ENCODE measurements at regions not wholly inside any gene's neighbourhood (a gene's known extent, or its start where the extent isn't known, plus 50 kb on each side); places are given as distances from the start of the nearest gene placed in this dataset.

DNA sequence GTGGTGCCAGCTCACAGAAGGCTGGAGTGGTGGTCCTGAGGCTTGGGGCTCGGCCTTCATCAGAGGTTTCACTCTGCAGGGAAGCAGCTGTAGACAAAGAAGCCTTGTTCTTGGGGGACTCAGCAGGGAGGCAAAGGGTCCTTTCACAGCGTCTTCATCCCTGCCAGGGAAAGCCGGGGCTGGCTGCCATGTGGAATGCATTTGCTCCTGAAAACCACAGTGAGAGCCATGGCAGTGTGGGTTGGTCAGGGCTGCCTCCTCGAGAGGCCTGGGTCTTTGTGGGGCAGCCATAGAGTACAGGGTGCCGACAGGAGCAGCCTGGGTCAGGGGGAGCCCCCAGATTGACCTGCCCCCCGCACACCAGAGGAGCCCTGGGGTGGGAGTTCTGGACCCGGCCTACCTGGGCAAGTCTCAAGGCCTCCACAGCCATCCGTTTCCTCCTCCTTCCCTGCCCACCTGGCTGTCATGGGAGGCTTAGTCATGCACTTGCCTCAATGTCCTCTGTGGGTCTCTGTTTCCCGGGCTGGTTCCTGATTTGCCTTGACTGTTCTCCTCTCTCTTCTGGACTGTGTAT is 144.0 kb downstream of the CDC5L start:
- DNase-seq (ENCODE audit: low spot score): no peak

DNA sequence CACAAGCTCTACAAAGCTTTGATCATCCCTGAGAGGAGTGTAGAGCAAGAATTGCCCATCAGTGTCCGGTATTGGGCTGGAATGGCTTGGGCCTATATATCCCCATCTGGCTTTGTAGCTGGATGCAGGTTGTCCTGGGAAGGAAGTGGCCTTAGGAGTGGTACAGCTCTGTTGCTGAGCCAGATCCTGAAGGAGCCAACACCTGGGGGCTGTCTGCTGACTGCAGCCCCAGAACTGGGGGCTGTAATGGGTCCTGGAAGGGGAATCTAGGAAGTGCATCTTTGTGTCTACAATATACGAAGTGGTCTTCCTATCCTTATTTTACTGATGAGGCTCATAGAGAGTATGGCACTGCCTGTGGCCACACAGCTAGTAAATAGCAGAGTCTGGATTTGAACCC is 145.9 kb downstream of the CDC5L start:
- DNase-seq (ENCODE audit: low spot score): no peak

- DNase-seq (ENCODE audit: low spot score): no peak
These were observed 146.8 kb downstream of the CDC5L start for GRCh38 chr6:44534291-44534690.

DNA sequence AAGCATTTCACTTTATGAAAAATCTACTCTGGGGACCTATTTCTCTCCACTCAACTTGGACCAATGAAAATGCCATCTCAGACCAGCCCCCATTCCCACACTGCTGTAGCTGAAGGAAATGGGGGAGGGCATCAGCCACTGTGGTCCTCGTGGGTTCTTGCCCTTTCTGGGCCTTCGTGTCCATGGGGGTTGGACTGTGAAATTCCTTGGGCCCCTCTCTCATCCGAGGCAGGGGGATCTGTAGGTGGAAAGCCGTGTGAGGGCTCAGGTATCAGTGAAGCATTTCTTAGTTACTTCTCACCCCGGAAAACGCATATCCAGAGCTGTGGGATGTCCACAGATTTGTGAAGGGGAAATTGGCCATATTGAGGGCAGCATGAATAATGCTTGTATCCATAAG is 147.9 kb downstream of the CDC5L start:
- no peak for DNase-seq (ENCODE audit: low spot score)

- DNase-seq (ENCODE audit: low spot score): no peak
These were observed 148.5 kb downstream of the CDC5L start for GRCh38 chr6:44535967-44536366.

DNA sequence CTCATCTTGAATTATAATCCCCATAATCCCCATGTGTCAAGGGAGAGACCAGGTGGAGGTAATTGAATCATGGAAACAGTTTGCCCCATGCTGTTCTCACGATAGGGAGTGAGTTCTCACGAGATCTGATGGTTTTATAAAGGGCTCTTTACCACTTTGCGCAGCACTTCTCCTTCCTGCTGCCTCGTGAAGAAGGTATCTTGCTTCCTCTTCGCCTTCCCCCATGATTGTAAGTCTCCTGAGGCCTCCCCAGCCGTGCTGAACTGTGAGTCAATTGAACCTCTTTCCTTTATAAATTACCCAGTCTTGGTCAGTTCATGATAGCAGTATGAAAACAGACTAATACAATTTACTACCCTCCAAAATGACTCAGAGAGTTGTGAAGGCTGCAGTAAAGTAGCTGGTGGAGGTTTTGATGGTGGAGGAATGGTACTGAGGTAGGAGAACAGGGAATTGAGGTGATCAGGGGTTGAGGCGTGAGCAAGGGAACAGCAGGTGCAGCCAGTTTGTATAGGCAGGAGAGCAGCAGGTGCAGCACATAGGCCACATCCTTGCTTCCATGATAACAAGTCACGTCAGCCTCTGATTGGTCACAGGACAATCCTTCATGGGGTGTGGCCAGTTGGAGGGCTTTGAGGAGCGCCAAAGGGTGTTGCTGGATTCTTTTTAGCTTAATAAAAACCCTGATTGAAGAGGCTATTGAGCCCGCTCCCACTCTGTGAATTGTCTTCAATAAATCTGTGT is 150.0 kb downstream of the CDC5L start:
- DNase-seq (ENCODE audit: low spot score): no peak

- DNase-seq (ENCODE audit: low spot score): no peak
These were observed 150.8 kb downstream of the CDC5L start for GRCh38 chr6:44538131-44538806.

DNA sequence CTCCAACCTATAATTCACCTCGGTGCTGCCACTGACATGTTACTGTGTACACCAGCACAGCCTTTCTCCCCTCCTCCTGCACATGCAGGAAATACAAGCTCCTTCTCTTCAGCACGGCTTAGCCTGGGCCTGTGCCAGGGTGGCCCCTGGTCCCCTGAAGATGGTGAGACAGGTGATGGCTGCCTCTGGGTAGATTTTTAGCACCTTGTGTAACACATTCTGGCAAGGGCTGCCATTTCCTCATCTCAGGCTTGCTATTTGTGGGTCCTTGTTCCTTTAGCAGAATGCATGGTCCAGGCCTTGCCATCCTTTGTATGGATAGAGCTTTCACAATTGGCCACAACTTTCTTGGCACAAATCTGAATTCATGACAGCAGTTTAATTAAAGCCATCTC is 151.3 kb downstream of the CDC5L start:
- DNase-seq (ENCODE audit: low spot score): no peak

GRCh38 chr6:44539701-44540355 is 152.3 kb downstream of the CDC5L start:
- no peak for DNase-seq (ENCODE audit: low spot score)

GRCh38 chr6:44540881-44541280 is 153.4 kb downstream of the CDC5L start:
- DNase-seq (ENCODE audit: low spot score): no peak

GRCh38 chr6:44542401-44543116 is 155.1 kb downstream of the CDC5L start:
- DNase-seq (ENCODE audit: low spot score): no peak

DNA sequence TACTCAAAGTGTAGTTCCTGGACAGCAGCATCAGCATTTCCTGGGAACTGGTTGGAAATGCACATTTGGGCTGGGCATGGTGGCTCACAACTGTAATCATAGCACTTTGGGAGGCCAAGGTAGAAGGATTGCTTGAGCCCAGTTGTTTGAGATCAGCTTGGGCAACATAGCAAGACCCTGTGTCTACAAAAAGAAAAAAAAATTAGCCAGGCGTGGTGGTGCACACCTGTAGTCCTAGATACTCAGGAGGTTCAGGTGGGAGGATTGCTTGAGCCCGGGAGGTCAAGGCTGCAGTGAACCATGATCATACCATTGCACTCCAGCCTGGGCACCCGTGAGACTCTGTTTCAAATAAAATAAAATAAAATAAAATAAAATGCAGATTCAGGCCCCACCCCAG is 156.2 kb downstream of the CDC5L start:
- DNase-seq (ENCODE audit: low spot score): no peak

- DNase-seq (ENCODE audit: low spot score): no peak
These were observed 157.7 kb downstream of the CDC5L start for GRCh38 chr6:44545224-44545623.

DNA sequence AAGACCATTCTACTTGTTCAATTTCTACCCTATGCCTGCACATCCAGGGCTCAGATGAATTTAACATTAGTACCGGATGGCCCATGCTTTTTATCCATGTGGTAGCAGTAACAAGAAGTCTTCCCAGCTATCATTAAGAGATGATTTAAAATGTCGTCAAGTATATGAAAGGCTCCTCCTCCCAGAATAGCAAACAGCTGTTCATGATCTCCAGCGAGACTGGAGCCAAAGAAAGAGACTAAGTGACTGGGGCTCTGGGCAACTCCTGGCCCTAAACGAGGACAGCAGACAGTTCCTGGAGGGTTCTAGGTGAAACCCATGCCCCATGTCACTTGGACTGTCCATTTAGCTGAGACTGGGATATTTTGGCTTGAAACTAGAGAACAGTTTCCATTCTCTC is 160.8 kb downstream of the CDC5L start:
- DNase-seq (ENCODE audit: low spot score): no peak

DNA sequence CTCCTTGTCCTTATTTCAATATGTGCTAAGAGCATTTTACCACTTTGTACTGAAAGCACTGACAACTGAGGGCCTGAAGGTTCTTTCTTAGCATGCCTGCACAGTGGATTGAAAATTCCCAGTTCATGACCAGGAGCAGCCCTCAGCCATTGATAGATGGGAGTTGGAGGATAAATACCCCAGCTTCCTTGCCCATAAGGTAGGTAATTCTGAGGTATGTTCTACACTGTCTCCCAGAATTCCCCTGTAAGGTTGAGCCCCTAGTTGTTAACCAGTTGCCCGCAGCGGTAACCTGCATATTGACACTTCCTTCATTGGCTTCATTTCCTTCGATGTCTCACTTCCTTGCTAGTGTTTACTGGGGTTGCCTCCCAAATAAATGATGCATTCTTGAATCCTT is 162.0 kb downstream of the CDC5L start:
- DNase-seq (ENCODE audit: low spot score): no peak

DNA sequence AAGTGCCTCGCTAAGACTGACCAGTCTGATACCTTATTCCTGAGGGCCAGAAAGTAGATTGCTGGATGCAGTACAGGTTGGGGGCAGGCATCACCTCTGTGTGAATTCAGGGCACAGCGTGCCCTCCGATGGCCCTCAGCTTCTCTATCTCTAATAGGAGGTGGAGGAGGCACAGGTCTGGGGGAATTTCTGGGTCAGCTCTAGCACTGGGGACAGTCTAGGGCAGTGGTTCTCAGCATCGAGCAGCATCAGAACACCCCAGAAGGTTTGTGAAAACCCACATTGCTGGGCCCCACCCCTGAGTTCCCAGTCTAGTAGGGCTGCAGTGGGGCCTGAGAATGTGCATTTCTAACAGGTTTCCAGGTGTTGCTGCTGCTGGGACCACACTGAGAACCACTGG is 166.7 kb downstream of the CDC5L start:
- no peak for DNase-seq (ENCODE audit: low spot score)

- no peak for DNase-seq (ENCODE audit: low spot score)
These were observed 167.4 kb downstream of the CDC5L start for GRCh38 chr6:44554861-44555260.

- DNase-seq (ENCODE audit: low spot score): no peak
These were observed 168.5 kb downstream of the CDC5L start for GRCh38 chr6:44556046-44556445.

- DNase-seq (ENCODE audit: low spot score): no peak
These were observed 170.7 kb downstream of the CDC5L start for GRCh38 chr6:44558024-44558831.

DNA sequence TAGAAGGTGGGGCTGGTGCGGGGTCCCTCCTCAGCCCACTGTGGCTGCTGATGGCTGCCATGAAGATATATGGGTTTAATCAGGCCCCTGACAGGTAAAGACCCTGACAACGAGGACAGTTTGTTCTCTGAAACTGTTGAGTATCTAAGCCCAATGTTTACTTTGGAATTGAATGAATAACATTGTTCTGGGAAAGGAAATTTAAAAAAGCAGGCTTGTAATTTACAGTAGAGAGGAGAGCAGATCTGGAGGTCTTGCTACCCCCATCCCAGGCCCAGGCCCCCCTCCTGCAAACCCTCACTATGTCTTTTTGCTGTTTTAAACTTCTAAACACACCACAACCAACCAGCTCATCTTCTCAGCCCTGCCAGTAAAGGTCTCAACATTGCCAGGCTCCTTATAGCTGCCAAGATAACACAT is 171.3 kb downstream of the CDC5L start:
- no peak for DNase-seq (ENCODE audit: low spot score)

DNA sequence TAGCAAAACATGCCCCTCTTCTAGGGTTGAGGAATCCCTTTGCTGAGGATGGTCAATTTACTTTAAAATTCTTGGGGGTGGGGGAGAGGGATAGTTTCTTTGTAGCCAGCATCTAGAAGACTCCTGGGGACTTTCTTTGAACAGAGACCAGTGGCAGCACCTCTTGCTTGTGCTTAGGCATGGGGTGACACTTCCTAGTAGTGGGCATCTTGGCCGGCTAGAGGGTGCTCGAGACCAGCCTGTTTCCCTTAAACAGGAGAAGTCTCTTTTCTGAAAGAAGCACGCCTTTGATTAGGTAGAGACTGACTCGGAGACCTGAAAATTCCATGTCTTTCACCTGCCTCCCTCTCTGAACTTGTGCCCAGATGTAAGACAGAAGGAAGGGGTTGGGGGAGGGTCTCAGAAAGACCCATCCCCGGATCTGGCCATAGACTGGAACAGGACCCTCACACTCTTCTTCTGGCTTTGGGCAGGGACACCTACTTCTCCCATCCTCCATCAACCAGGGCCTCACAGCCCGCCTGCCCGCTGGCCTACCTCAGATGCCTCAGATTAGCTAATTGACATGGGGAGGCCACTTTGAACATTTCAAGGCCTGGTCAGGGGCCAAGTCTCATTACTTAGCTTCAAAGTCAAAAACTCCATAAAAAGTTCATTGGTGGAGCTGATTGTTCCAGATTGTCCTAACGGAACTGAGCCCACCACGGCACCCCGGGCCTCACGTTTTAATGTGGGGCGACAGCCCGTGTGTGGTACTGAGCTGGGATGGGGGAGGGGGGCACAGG is 172.2 kb downstream of the CDC5L start:
- DNase-seq (ENCODE audit: low spot score): no peak

All from germinal center (tissue), 1 donor.